Mesendoderm (in vitro differentiated cells): ENCODE measurements at regions not wholly inside any gene's neighbourhood (a gene's known extent, or its start where the extent isn't known, plus 50 kb on each side); places are given as distances from the start of the nearest gene placed in this dataset.

Experiments used
- DNase-seq: peaks from one replicate; pipeline ENCODE4 v3.0.0; 2013
- H2AK5ac ChIP-seq: 2 replicates; pipeline ENCODE4 v1.6.1; 2013; ENCODE audit warnings: low read length, inconsistent platforms
- H2BK120ac ChIP-seq: 2 replicates; pipeline ENCODE4 v1.6.1; 2013; ENCODE audit warnings: low read depth, mild to moderate bottlenecking, low read length, moderate library complexity, mixed read lengths
- H2BK15ac ChIP-seq: replicated peaks from 2 replicates; pipeline ENCODE4 v1.6.1; 2013; ENCODE audit warnings: low read depth, mild to moderate bottlenecking, moderate library complexity
- H2BK5ac ChIP-seq: 2 replicates; pipeline ENCODE4 v1.6.1; 2013; ENCODE audit warnings: low read length, inconsistent platforms
- H3K18ac ChIP-seq: 2 replicates; pipeline ENCODE4 v1.6.1; 2013; ENCODE audit warnings: mild to moderate bottlenecking, low read length, mixed read lengths
- H3K23ac ChIP-seq: one replicate; pipeline ENCODE4 v1.6.1; 2013; ENCODE audit warnings: low read length
- H3K27ac ChIP-seq: 2 replicates; pipeline ENCODE4 v1.5.1; 2013; ENCODE audit warnings: low read depth, mild to moderate bottlenecking, inconsistent platforms, low read length, moderate library complexity
- H3K27me3 ChIP-seq: 2 replicates; pipeline ENCODE4 v1.6.1; 2013; ENCODE audit warnings: low read length, control low read depth, mild to moderate bottlenecking, inconsistent platforms; ENCODE audit not compliant: insufficient read depth, poor library complexity
- H3K36me3 ChIP-seq: 2 replicates; pipeline ENCODE4 v1.6.1; 2013; ENCODE audit warnings: low read length, inconsistent platforms; ENCODE audit not compliant: control insufficient read depth, insufficient read depth
- H3K4ac ChIP-seq: one replicate; pipeline ENCODE4 v1.6.1; 2013; ENCODE audit warnings: low read depth, mild to moderate bottlenecking, low read length, moderate library complexity
- H3K4me1 ChIP-seq: 2 replicates; pipeline ENCODE4 v1.6.1; 2013; ENCODE audit warnings: low read depth, low read length, inconsistent platforms; ENCODE audit not compliant: control insufficient read depth
- H3K4me2 ChIP-seq: 2 replicates; pipeline ENCODE4 v1.6.1; 2013; ENCODE audit warnings: low read length
- H3K4me3 ChIP-seq: 2 replicates; pipeline ENCODE4 v1.5.1; 2013; ENCODE audit warnings: mild to moderate bottlenecking, low read length
- H3K56ac ChIP-seq: one replicate; pipeline ENCODE4 v1.6.1; 2013; ENCODE audit warnings: low read length
- H3K79me1 ChIP-seq: 2 replicates; pipeline ENCODE4 v1.6.1; 2013; ENCODE audit warnings: low read length, inconsistent platforms
- H3K79me2 ChIP-seq: 2 replicates; pipeline ENCODE4 v1.6.1; 2013; ENCODE audit warnings: mild to moderate bottlenecking, low read length; ENCODE audit not compliant: control insufficient read depth, insufficient read depth
- H3K9ac ChIP-seq: 2 replicates; pipeline ENCODE4 v1.6.1; 2013; ENCODE audit warnings: low read length, inconsistent platforms
- H4K5ac ChIP-seq: one replicate; pipeline ENCODE4 v1.6.1; 2013; ENCODE audit warnings: low read length
- H4K8ac ChIP-seq: one replicate; pipeline ENCODE4 v1.6.1; 2013; ENCODE audit warnings: low read depth, mild to moderate bottlenecking, control low read depth, low read length, moderate library complexity
- WGBS: extraction: QIAGEN DNeasy Blood & Tissue Kit; methylation state at CpG from one replicate; pipeline ENCODE4 v1.1.7; 2013; ENCODE audit warnings: low lambda C conversion rate, missing lambda C conversion rate; ENCODE audit not compliant: insufficient coverage; ENCODE audit errors: extremely low coverage; 5-methylcytosine and 5-hydroxymethylcytosine counted together

DNA sequence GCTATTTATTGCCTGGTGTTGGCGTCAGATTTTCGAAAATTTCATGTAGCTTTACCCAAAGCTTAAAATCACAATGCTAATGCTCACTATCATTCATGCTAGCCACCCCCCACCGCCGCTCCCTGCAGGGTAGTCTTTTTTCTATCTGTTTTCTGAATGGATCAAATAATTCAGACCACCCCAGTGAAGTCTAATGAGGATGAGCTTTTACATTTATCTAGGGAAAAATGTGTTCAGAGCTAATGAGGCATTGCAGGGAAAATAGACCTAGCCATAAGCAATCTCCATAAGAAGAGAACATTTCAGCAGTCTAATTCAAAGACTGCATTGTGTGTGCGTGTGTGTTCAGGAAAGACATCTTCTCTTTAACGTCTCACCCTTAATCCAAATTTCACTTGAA is 533.0 kb upstream of the PRMT6 start:
- H2BK120ac ChIP-seq, result no peak overlapping the region
- H3K18ac ChIP-seq, result no peak overlapping the region
- H3K4me2 ChIP-seq, result no peak overlapping the region
- no peaks in the 10 kb centered on the region for H3K79me1 ChIP-seq
- H3K4ac ChIP-seq, result no peak overlapping the region
- H2BK5ac ChIP-seq, result no peak overlapping the region
- no peaks in the 10 kb centered on the region for H3K36me3 ChIP-seq
- peak; percentile 36 for DNase-seq
- no peak overlapping the region for H3K23ac ChIP-seq
- H3K56ac ChIP-seq, result no peak overlapping the region
- no peaks in the 10 kb centered on the region for H3K79me2 ChIP-seq
- H4K8ac ChIP-seq, result no peak overlapping the region
- H4K5ac ChIP-seq, result no peak overlapping the region
- no peak overlapping the region for H2AK5ac ChIP-seq
- H3K4me1 ChIP-seq, result no peaks in the 10 kb centered on the region
- H2BK15ac ChIP-seq, result no peak overlapping the region
- no peak overlapping the region for H3K4me3 ChIP-seq
- no peak overlapping the region for H3K27ac ChIP-seq
- H3K9ac ChIP-seq, result no peak overlapping the region
- no peaks in the 10 kb centered on the region for H3K27me3 ChIP-seq
- WGBS, result no CpG with 5 or more reads among the region's 6 CpGs

GRCh38 chr1:106524631-106525030 is 531.8 kb upstream of the PRMT6 start:
- Histone ChIP-seq H3K4ac (peak overlapping the region; percentile 4), H2BK5ac (peak overlapping the region; percentile 55), H3K23ac (no peak overlapping the region), H3K56ac (peak overlapping the region; percentile 31), H3K27me3 (no peaks in the 10 kb centered on the region), H3K9ac (no peak overlapping the region), H4K8ac (no peak overlapping the region), H3K79me1 (no peaks in the 10 kb centered on the region), H4K5ac (no peak overlapping the region), H3K4me3 (no peak overlapping the region), H2AK5ac (no peak overlapping the region), H3K4me1 (no peaks in the 10 kb centered on the region), H3K79me2 (no peaks in the 10 kb centered on the region), H3K18ac (peak overlapping the region; percentile 60), H3K4me2 (no peak overlapping the region), H2BK15ac (no peak overlapping the region), H2BK120ac (peak overlapping the region; percentile 73), H3K27ac (no peak overlapping the region), H3K36me3 (no peaks in the 10 kb centered on the region)
- peak; percentile 54 for DNase-seq
- no CpG with 5 or more reads among the region's 3 CpGs for WGBS

- H3K9ac ChIP-seq, result no peak overlapping the region
- H2AK5ac ChIP-seq, result no peak overlapping the region
- no CpG with 5 or more reads among the region's 2 CpGs for WGBS
- peak; percentile 41 for DNase-seq
- H3K79me1 ChIP-seq, result no peaks in the 10 kb centered on the region
- H3K4me1 ChIP-seq, result no peaks in the 10 kb centered on the region
- no peak overlapping the region for H3K23ac ChIP-seq
- no peak overlapping the region for H3K4ac ChIP-seq
- no peak overlapping the region for H3K27ac ChIP-seq
- H3K79me2 ChIP-seq, result no peaks in the 10 kb centered on the region
- no peak overlapping the region for H2BK120ac ChIP-seq
- H4K5ac ChIP-seq, result no peak overlapping the region
- no peak overlapping the region for H2BK15ac ChIP-seq
- H2BK5ac ChIP-seq, result no peak overlapping the region
- no peaks in the 10 kb centered on the region for H3K27me3 ChIP-seq
- H3K56ac ChIP-seq, result no peak overlapping the region
- no peak overlapping the region for H4K8ac ChIP-seq
- H3K4me2 ChIP-seq, result no peak overlapping the region
- no peaks in the 10 kb centered on the region for H3K36me3 ChIP-seq
- H3K4me3 ChIP-seq, result no peak overlapping the region
- no peak overlapping the region for H3K18ac ChIP-seq
These were observed 529.8 kb upstream of the PRMT6 start for GRCh38 chr1:106526650-106527049.

- Histone ChIP-seq H3K4me1 (no peaks in the 10 kb centered on the region), H3K79me1 (no peaks in the 10 kb centered on the region), H3K27ac (no peak overlapping the region), H2BK5ac (no peak overlapping the region), H3K23ac (no peak overlapping the region), H3K9ac (no peak overlapping the region), H2BK15ac (no peak overlapping the region), H3K18ac (no peak overlapping the region), H3K56ac (no peak overlapping the region), H4K8ac (no peak overlapping the region), H2AK5ac (no peak overlapping the region), H3K4me3 (no peak overlapping the region), H4K5ac (no peak overlapping the region), H3K79me2 (no peaks in the 10 kb centered on the region), H3K4me2 (no peak overlapping the region), H3K4ac (no peak overlapping the region), H3K27me3 (no peaks in the 10 kb centered on the region), H3K36me3 (no peaks in the 10 kb centered on the region), H2BK120ac (no peak overlapping the region)
- 100% methylated on average over 1 of the region's 2 CpGs for WGBS
- peak; percentile 56 for DNase-seq
These were observed 521.9 kb upstream of the PRMT6 start for GRCh38 chr1:106534612-106535011.

DNA sequence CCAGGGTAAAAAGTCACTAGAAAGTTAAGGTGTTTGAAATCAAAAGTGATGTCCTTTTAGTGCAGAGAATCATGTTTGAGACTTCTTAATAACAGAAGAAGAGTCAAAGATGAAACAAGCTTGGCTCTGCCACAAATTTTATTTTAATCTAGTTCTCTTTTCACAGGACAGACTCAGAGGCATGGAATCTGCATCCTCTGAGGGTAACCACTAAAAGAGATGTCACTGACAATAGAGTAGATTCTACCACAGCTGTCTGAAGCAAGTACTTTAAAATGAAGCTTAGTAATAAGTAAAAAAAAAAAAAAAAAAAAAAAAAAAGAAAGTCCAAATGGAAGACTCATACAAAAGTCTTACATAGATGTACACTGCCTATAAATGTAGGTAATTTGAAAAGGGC is 519.7 kb upstream of the PRMT6 start:
- no peak overlapping the region for H3K27ac ChIP-seq
- no peaks in the 10 kb centered on the region for H3K4me1 ChIP-seq
- no peaks in the 10 kb centered on the region for H3K27me3 ChIP-seq
- no peaks in the 10 kb centered on the region for H3K79me1 ChIP-seq
- H3K4ac ChIP-seq, result no peak overlapping the region
- no peak overlapping the region for H3K9ac ChIP-seq
- DNase-seq, result no peak
- no peak overlapping the region for H3K23ac ChIP-seq
- no peak overlapping the region for H4K5ac ChIP-seq
- H3K79me2 ChIP-seq, result no peaks in the 10 kb centered on the region
- H2BK15ac ChIP-seq, result no peak overlapping the region
- no peak overlapping the region for H3K4me2 ChIP-seq
- no peak overlapping the region for H2AK5ac ChIP-seq
- no peak overlapping the region for H2BK5ac ChIP-seq
- H4K8ac ChIP-seq, result no peak overlapping the region
- H3K4me3 ChIP-seq, result no peak overlapping the region
- no peak overlapping the region for H2BK120ac ChIP-seq
- H3K56ac ChIP-seq, result no peak overlapping the region
- no peaks in the 10 kb centered on the region for H3K36me3 ChIP-seq
- no peak overlapping the region for H3K18ac ChIP-seq

DNA sequence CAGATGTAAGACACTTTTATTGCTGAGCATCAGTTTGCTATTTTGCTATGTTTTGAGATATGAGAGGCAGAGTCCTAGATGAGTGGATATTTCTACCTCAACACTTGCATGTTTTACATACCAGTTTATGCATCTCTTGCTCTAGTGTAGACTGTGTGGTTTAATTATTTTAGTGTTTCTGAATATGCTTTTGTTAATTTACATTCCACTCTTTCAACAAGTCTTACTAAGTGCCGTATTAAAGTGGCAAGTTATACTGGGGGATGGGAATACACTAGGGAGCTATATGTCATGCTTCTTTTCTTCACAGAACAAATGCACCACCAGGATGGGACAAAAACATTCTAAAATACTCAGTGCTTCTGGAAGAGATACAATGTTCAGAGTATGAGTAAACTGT is 507.7 kb upstream of the PRMT6 start:
- no peaks in the 10 kb centered on the region for H3K27me3 ChIP-seq
- no peaks in the 10 kb centered on the region for H3K4me1 ChIP-seq
- H3K56ac ChIP-seq, result no peak overlapping the region
- no peak overlapping the region for H2BK15ac ChIP-seq
- no peak overlapping the region for H3K27ac ChIP-seq
- no peak overlapping the region for H3K4ac ChIP-seq
- no peak overlapping the region for H2BK5ac ChIP-seq
- no peak overlapping the region for H3K4me2 ChIP-seq
- H3K18ac ChIP-seq, result no peak overlapping the region
- no peaks in the 10 kb centered on the region for H3K79me1 ChIP-seq
- no peak overlapping the region for H4K5ac ChIP-seq
- no peak overlapping the region for H3K4me3 ChIP-seq
- no peaks in the 10 kb centered on the region for H3K36me3 ChIP-seq
- H3K9ac ChIP-seq, result no peak overlapping the region
- H2BK120ac ChIP-seq, result no peak overlapping the region
- no peak overlapping the region for H2AK5ac ChIP-seq
- WGBS, result no CpG with 5 or more reads among the region's 1 CpG
- H3K79me2 ChIP-seq, result no peaks in the 10 kb centered on the region
- no peak overlapping the region for H4K8ac ChIP-seq
- no peak for DNase-seq
- H3K23ac ChIP-seq, result no peak overlapping the region
